H1 (cell line): ENCODE measurements at regions not wholly inside any gene's neighbourhood (a gene's known extent, or its start where the extent isn't known, plus 50 kb on each side); places are given as distances from the start of the nearest gene placed in this dataset.

ENCODE experiments used
- CTCF ChIA-PET: fragments of 300-600 bp; sonication (Branson Sonifier 250); formaldehyde crosslinking; loops from one replicate; lab custom pipeline; 2021; ENCODE audit not compliant: partially characterized antibody; lab: Charles Lee
- POLR2A ChIA-PET: fragments of 300-600 bp; sonication (Branson Sonifier 250); formaldehyde crosslinking; loops from one replicate; lab custom pipeline; 2021; ENCODE audit warnings: inconsistent platforms; ENCODE audit not compliant: partially characterized antibody; lab: Charles Lee
- DNase-seq, 2 experiments: peaks; one replicate each; pipeline versions ENCODE4 v3.0.0 to v3.0.0-alpha.2; 2010 to 2022; ENCODE audit warnings: low spot score in 2 of 2, low read depth in 1 of 2, mixed read lengths in 1 of 2
- FAIRE-seq: peaks from 2 replicates; lab custom pipeline; 2011; peaks lifted over from hg19 to GRCh38; lab: Jason Lieb, UNC
- H2AFZ ChIP-seq: 2 replicates; pipeline ENCODE4 v1.8.1; 2012; ENCODE audit warnings: low read length, inconsistent platforms
- H2AK5ac ChIP-seq: 2 replicates; pipeline ENCODE4 v1.6.1; 2013; ENCODE audit warnings: low read depth, low read length
- H2BK120ac ChIP-seq: replicated peaks from 2 replicates; pipeline ENCODE3; 2013; ENCODE audit warnings: low read depth, low read length, inconsistent platforms
- H2BK12ac ChIP-seq: 2 replicates; pipeline ENCODE4 v1.6.1; 2013; ENCODE audit warnings: low read depth, low read length
- H2BK15ac ChIP-seq: 2 replicates; pipeline ENCODE4 v1.6.1; 2013; ENCODE audit warnings: low read length
- H2BK20ac ChIP-seq: 2 replicates; pipeline ENCODE4 v1.6.1; 2013; ENCODE audit warnings: low read length
- H2BK5ac ChIP-seq: 2 replicates; pipeline ENCODE4 v1.6.1; 2013; ENCODE audit warnings: low read depth, low read length
- H3K14ac ChIP-seq: 2 replicates; pipeline ENCODE4 v1.6.1; 2013; ENCODE audit warnings: inconsistent platforms; ENCODE audit not compliant: insufficient read length
- H3K18ac ChIP-seq: 2 replicates; pipeline ENCODE4 v1.6.1; 2013; ENCODE audit warnings: low read length; ENCODE audit errors: extremely low read depth
- H3K23ac ChIP-seq: 2 replicates; pipeline ENCODE4 v1.6.1; 2013; ENCODE audit warnings: inconsistent platforms; ENCODE audit not compliant: insufficient read length
- H3K23me2 ChIP-seq: 2 replicates; pipeline ENCODE4 v1.6.1; 2013; ENCODE audit warnings: low read depth, low read length
- H3K27ac ChIP-seq: 2 replicates; pipeline ENCODE4 v1.6.1; 2011; ENCODE audit warnings: low read depth, low read length, inconsistent platforms
- H3K27me3 ChIP-seq, 4 experiments: replicated peaks in 1 of 4; 1 replicate in 1 of 4; 2 replicates in 3 of 4; pipeline versions ENCODE4 v1.6.1 to v1.8.1; 2011 to 2013; ENCODE audit warnings: low read length in 3 of 4, mild to moderate bottlenecking in 3 of 4, inconsistent platforms in 2 of 4, mixed read lengths in 2 of 4, moderate library complexity in 1 of 4; ENCODE audit not compliant: control insufficient read depth in 3 of 4, insufficient read depth in 3 of 4; ENCODE audit errors: extremely low read depth in 1 of 4
- H3K36me3 ChIP-seq, 4 experiments: 2 replicates each; pipeline versions ENCODE4 v1.6.1 to v1.8.1; 2011 to 2013; ENCODE audit warnings: mild to moderate bottlenecking in 4 of 4, low read length in 3 of 4, moderate library complexity in 2 of 4, control low read depth in 1 of 4, inconsistent platforms in 1 of 4; ENCODE audit not compliant: insufficient read depth in 4 of 4, control insufficient read depth in 2 of 4
- H3K4ac ChIP-seq: replicated peaks from 2 replicates; pipeline ENCODE3; 2013; ENCODE audit warnings: low read length, low read depth, mixed read lengths, inconsistent platforms; ENCODE audit not compliant: insufficient read length
- H3K4me1 ChIP-seq, 4 experiments: replicated peaks in 1 of 4; 1 replicate in 1 of 4; 2 replicates in 3 of 4; pipeline versions ENCODE4 v1.6.1 to v1.8.1; 2011 to 2013; ENCODE audit warnings: low read length in 3 of 4, inconsistent platforms in 2 of 4, mixed read lengths in 1 of 4; ENCODE audit not compliant: insufficient read depth in 4 of 4, control insufficient read depth in 3 of 4
- H3K4me2 ChIP-seq, 2 experiments: 2 replicates each; pipeline versions ENCODE4 v1.6.1 to v1.8.1; 2011 to 2013; ENCODE audit warnings: low read depth in 2 of 2, low read length in 2 of 2, control low read depth in 1 of 2, inconsistent platforms in 1 of 2, mild to moderate bottlenecking in 1 of 2; ENCODE audit not compliant: insufficient read depth in 1 of 2
- H3K4me3 ChIP-seq, 4 experiments: fragments of 200-600, 300-600 bp in 1 of 4; sonication (generic), shearing (Covaris generic), sonication (Bioruptor Twin) in 1 of 4; 2 replicates each; pipeline versions ENCODE4 v1.5.1 to v1.8.1; 2011 to 2016; ENCODE audit warnings: low read length in 4 of 4, low read depth in 3 of 4, control low read depth in 2 of 4, inconsistent platforms in 2 of 4, mild to moderate bottlenecking in 2 of 4, mixed read lengths in 1 of 4, moderate library complexity in 1 of 4; ENCODE audit not compliant: insufficient read depth in 2 of 4; ENCODE audit errors: extremely low read depth in 1 of 4
- H3K56ac ChIP-seq: replicated peaks from 2 replicates; pipeline ENCODE3; 2013; ENCODE audit warnings: low read depth, mild to moderate bottlenecking, mixed read lengths, low read length, inconsistent platforms; ENCODE audit not compliant: insufficient read length
- H3K79me1 ChIP-seq: 2 replicates; pipeline ENCODE4 v1.6.1; 2013; ENCODE audit warnings: low read depth, low read length, control low read depth
- H3K79me2 ChIP-seq, 2 experiments: 2 replicates each; pipeline versions ENCODE4 v1.6.1 to v1.8.1; 2012 to 2013; ENCODE audit warnings: low read length in 2 of 2, mild to moderate bottlenecking in 2 of 2, inconsistent platforms in 1 of 2; ENCODE audit not compliant: insufficient read depth in 2 of 2, control insufficient read depth in 1 of 2
- H3K9ac ChIP-seq, 4 experiments: replicated peaks in 1 of 4; 1 replicate in 1 of 4; 2 replicates in 3 of 4; pipeline versions ENCODE4 v1.6.1 to v1.8.1; 2011 to 2013; ENCODE audit warnings: low read depth in 3 of 4, low read length in 3 of 4, control low read depth in 2 of 4, mild to moderate bottlenecking in 2 of 4, moderate library complexity in 2 of 4, inconsistent platforms in 1 of 4; ENCODE audit errors: extremely low read depth in 1 of 4
- H3K9me3 ChIP-seq, 2 experiments: 2 replicates each; pipeline versions ENCODE4 v1.6.1 to v1.8.1; 2012 to 2013; ENCODE audit warnings: mild to moderate bottlenecking in 2 of 2, moderate library complexity in 2 of 2, control low read depth in 1 of 2, inconsistent platforms in 1 of 2, low read depth in 1 of 2, low read length in 1 of 2, mixed read lengths in 1 of 2; ENCODE audit not compliant: insufficient read depth in 2 of 2
- H4K20me1 ChIP-seq, 2 experiments: replicated peaks in 1 of 2; 2 replicates each; pipeline versions ENCODE3 to v1.8.1; 2011 to 2013; ENCODE audit warnings: inconsistent platforms in 2 of 2, low read length in 2 of 2, mild to moderate bottlenecking in 1 of 2; ENCODE audit not compliant: insufficient read depth in 2 of 2, control insufficient read depth in 1 of 2
- H4K5ac ChIP-seq: 2 replicates; pipeline ENCODE4 v1.6.1; 2013; ENCODE audit warnings: low read length, low read depth, mixed read lengths, inconsistent platforms; ENCODE audit not compliant: insufficient read length
- H4K8ac ChIP-seq: 2 replicates; pipeline ENCODE4 v1.8.0; 2013; ENCODE audit warnings: mild to moderate bottlenecking, moderate library complexity, low read length, inconsistent platforms; ENCODE audit not compliant: insufficient read depth; ENCODE audit errors: extremely low read depth
- H4K91ac ChIP-seq: replicated peaks from 2 replicates; pipeline ENCODE3; 2013; ENCODE audit warnings: low read length, mixed read lengths, inconsistent platforms; ENCODE audit not compliant: insufficient read length
- BCL11A ChIP-seq, 2 experiments: IDR thresholded peaks; one replicate each; pipeline ENCODE4 v1.6.1; 2011; ENCODE audit warnings: low read depth in 2 of 2, low read length in 2 of 2, mild to moderate bottlenecking in 2 of 2
- EZH2 ChIP-seq: fragments of 200-600 bp; sonication (generic); IDR thresholded peaks from 2 replicates; pipeline ENCODE4 v1.7.1; 2012; ENCODE audit warnings: low read depth, mild to moderate bottlenecking, moderate library complexity, low read length, inconsistent platforms; ENCODE audit not compliant: severe bottlenecking
- SIX5 ChIP-seq: IDR thresholded peaks from 2 replicates; pipeline ENCODE4 v1.6.1; 2011; ENCODE audit warnings: mild to moderate bottlenecking, low read depth, low read length
- TEAD4 ChIP-seq: IDR thresholded peaks from 2 replicates; pipeline ENCODE4 v1.6.1; 2012; ENCODE audit warnings: low read depth, low read length, inconsistent platforms, mixed read lengths
- ZNF274 ChIP-seq: IDR thresholded peaks from 2 replicates; pipeline ENCODE4 v1.7.0; 2012; ENCODE audit warnings: low read length, borderline replicate concordance; ENCODE audit errors: extremely low read depth
- WGBS, 2 experiments: shearing (Covaris generic) in 1 of 2; methylation state at CpG; one replicate each; pipeline versions ENCODE4 v1.1.6 to v1.1.7; 2013 to 2015; ENCODE audit warnings: low lambda C conversion rate in 2 of 2, mixed read lengths in 2 of 2, inconsistent platforms in 1 of 2, low coverage in 1 of 2, missing lambda C conversion rate in 1 of 2; ENCODE audit not compliant: insufficient replicate concordance in 2 of 2, insufficient coverage in 1 of 2, insufficient read length in 1 of 2; ENCODE audit errors: extremely low coverage in 1 of 2, missing lambda C conversion rate in 1 of 2; 5-methylcytosine and 5-hydroxymethylcytosine counted together

GRCh38 chr1:209277662-209278061 lies 305.9 kb upstream of the CAMK1G start:
- H3K79me1 ChIP-seq = no peaks in the 10 kb centered on the region

More at GRCh38 chr1:209277662-209278061, 305.9 kb upstream of the CAMK1G start:
- no peak overlapping the region for H2AFZ ChIP-seq
- no peak overlapping the region for H4K8ac ChIP-seq
- no peak overlapping the region for H2BK120ac ChIP-seq
- DNase-seq (no peak), FAIRE-seq (no peak)
- no peak overlapping the region for H3K18ac ChIP-seq
- H3K23ac ChIP-seq = peak overlapping the region; percentile 96
- H3K79me2 ChIP-seq = no peaks in the 10 kb centered on the region
- no peaks in the 10 kb centered on the region for H4K20me1 ChIP-seq
- no peaks in the 10 kb centered on the region for H3K9me3 ChIP-seq
- H3K4ac ChIP-seq = no peak overlapping the region
- no peak overlapping the region for H2BK20ac ChIP-seq
- no peaks in the 10 kb centered on the region for H3K27me3 ChIP-seq
- no peak overlapping the region for H2BK5ac ChIP-seq
- H3K4me2 ChIP-seq = no peak overlapping the region
- no peak overlapping the region for H2BK12ac ChIP-seq
- no peak overlapping the region for H4K91ac ChIP-seq
- H3K4me1 ChIP-seq = no peaks in the 10 kb centered on the region
- H3K36me3 ChIP-seq = no peaks in the 10 kb centered on the region; a peak in 1 of 8 replicates
- ChIA-PET CTCF (interaction anchor here (0.8 kb wide), 2 partner anchors 9 to 17 kb away, joined by 3 read pairs; no protein-coding TSS in a partner anchor), POLR2A (no interaction called here)
- H3K14ac ChIP-seq = no peak overlapping the region
- 90% methylated on average over 1 of the region's 1 CpG; no CpG with 5 or more reads in 1 of the 2 experiments for WGBS, 2 experiments
- no peak overlapping the region for H4K5ac ChIP-seq
- H3K56ac ChIP-seq = no peak overlapping the region
- no peak overlapping the region for H2AK5ac ChIP-seq
- H3K9ac ChIP-seq = no peak overlapping the region
- TF ChIP-seq TEAD4 (no peak), SIX5 (no peak), EZH2 (no peak), ZNF274 (no peak), BCL11A (IDR thresholded peaks at IDR 0.05; ENCODE audit: low read depth in 2 of 2, low read length in 2 of 2) (no peak)
- H3K23me2 ChIP-seq = no peaks in the 10 kb centered on the region
- H3K4me3 ChIP-seq = no peak overlapping the region
- H2BK15ac ChIP-seq = no peak overlapping the region
- H3K27ac ChIP-seq = no peak overlapping the region
